Activated naive CD4-positive, alpha-beta T cell treated with anti-CD3 and anti-CD28 coated beads, Interleukin-2, amount 50 U/mL, for 16 hours (primary cell): ENCODE measurements at regions not wholly inside any gene's neighbourhood (a gene's known extent, or its start where the extent isn't known, plus 50 kb on each side); places are given as distances from the start of the nearest gene placed in this dataset.
A peak's percentile ranks its signal among the peaks of the same experiment; 100 is the strongest.

Experiments used
- DNase-seq: peaks from one replicate; pipeline ENCODE4 v3.0.0-alpha.2; 2020

GRCh38 chr22:23522623-23523251 lies 57.4 kb downstream of the IGLL1 start:
- DNase-seq = no peak

GRCh38 chr22:23521441-23522113 lies 58.5 kb downstream of the IGLL1 start:
- peak; percentile 50 for DNase-seq

GRCh38 chr22:23520863-23521440 lies 59.1 kb downstream of the IGLL1 start:
- no peak for DNase-seq

GRCh38 chr22:23519442-23520157 lies 60.5 kb downstream of the IGLL1 start:
- DNase-seq = no peak

- DNase-seq = no peak
Observed at GRCh38 chr22:23518376-23519187, 61.5 kb downstream of the IGLL1 start.

GRCh38 chr22:23517804-23518375 lies 62.2 kb downstream of the IGLL1 start:
- no peak for DNase-seq

- no peak for DNase-seq
Observed at GRCh38 chr22:23516304-23516703, 63.8 kb downstream of the IGLL1 start.

GRCh38 chr22:23514322-23515038 lies 65.6 kb downstream of the IGLL1 start:
- DNase-seq = no peak

- DNase-seq = no peak
Observed at GRCh38 chr22:23513705-23514104, 66.4 kb downstream of the IGLL1 start.

GRCh38 chr22:23513133-23513532 lies 67.0 kb downstream of the IGLL1 start:
- no peak for DNase-seq

- no peak for DNase-seq
Observed at GRCh38 chr22:23512721-23513120, 67.4 kb downstream of the IGLL1 start.

GRCh38 chr22:23512348-23512705 lies 67.8 kb downstream of the IGLL1 start:
- no peak for DNase-seq

- DNase-seq = no peak
Observed at GRCh38 chr22:23511627-23512347, 68.3 kb downstream of the IGLL1 start.

- DNase-seq = no peak
Observed at GRCh38 chr22:23509571-23510302, 70.4 kb downstream of the IGLL1 start.

GRCh38 chr22:23504516-23504915 lies 75.6 kb downstream of the IGLL1 start:
- no peak for DNase-seq

- no peak for DNase-seq
Observed at GRCh38 chr22:23503736-23504440, 76.2 kb downstream of the IGLL1 start.

GRCh38 chr22:23503142-23503541 lies 76.9 kb downstream of the IGLL1 start:
- DNase-seq = no peak

GRCh38 chr22:23501708-23502107 lies 78.4 kb downstream of the IGLL1 start:
- DNase-seq = no peak

GRCh38 chr22:23501261-23501619 lies 78.8 kb downstream of the IGLL1 start:
- DNase-seq = no peak
